ENCODE measurements at regions not wholly inside any gene's neighbourhood (a gene's known extent, or its start where the extent isn't known, plus 50 kb on each side); places are given as distances from the start of the nearest gene placed in this dataset.
"Not testable (repeated sequence)": the region's sequence is repeated elsewhere in the genome, so short reads cannot be mapped to it uniquely, and the experiment has no call there.

- Histone ChIP-seq H3K9me3 (peaks cover 0 to 6% (median 0%) of the 10 kb centered on the region in 3 donors), H3K27me3 (no peaks in the 10 kb centered on the region), H3K27ac (no peak overlapping the region), H3K36me3 (no peaks in the 10 kb centered on the region), H3K4me3 (no peak overlapping the region), H3K4me1 (no peaks in the 10 kb centered on the region)
- TF ChIP-seq POLR2A (IDR thresholded peaks at IDR 0.05) (no peak), CTCF (IDR thresholded peaks at IDR 0.05) (no peak)
- no peak for DNase-seq
- intact Hi-C loops (cut with DNase I) = no loop called here
Measured at GRCh38 chr17:53219821-53220220, 602.9 kb upstream of the KIF2B start.

- TF ChIP-seq POLR2A (IDR thresholded peaks at IDR 0.05) = no peak
- TF ChIP-seq CTCF (IDR thresholded peaks at IDR 0.05) = no peak
- WGBS, 2 donors = 58% methylated on average over 2 of the region's 2 CpGs
- intact Hi-C loops (cut with DNase I) = no loop called here
Measured at GRCh38 chr17:53218723-53219122, 604.0 kb upstream of the KIF2B start.

GRCh38 chr17:53217311-53217710, 605.4 kb upstream of the KIF2B start:
- H3K4me3 ChIP-seq = no peak overlapping the region
- no peaks in the 10 kb centered on the region for H3K36me3 ChIP-seq
- WGBS, 2 donors = 71 to 82% methylated on average over 3 of the region's 3 CpGs
- peaks cover 0 to 6% (median 0%) of the 10 kb centered on the region in 3 donors for H3K9me3 ChIP-seq
- TF ChIP-seq POLR2A (IDR thresholded peaks at IDR 0.05) (no peak), CTCF (IDR thresholded peaks at IDR 0.05) (no peak)
- H3K27ac ChIP-seq = no peak overlapping the region
- DNase-seq = no peak
- no peaks in the 10 kb centered on the region for H3K27me3 ChIP-seq
- no peaks in the 10 kb centered on the region for H3K4me1 ChIP-seq
- intact Hi-C loops (cut with DNase I) = no loop called here

More at GRCh38 chr17:53218723-53219122, 604.0 kb upstream of the KIF2B start:
- Histone ChIP-seq H3K27ac (no peak overlapping the region), H3K4me1 (no peaks in the 10 kb centered on the region), H3K36me3 (no peaks in the 10 kb centered on the region), H3K4me3 (no peak overlapping the region), H3K27me3 (no peaks in the 10 kb centered on the region), H3K9me3 (peaks cover 0 to 6% (median 0%) of the 10 kb centered on the region in 3 donors)
- no peak for DNase-seq

GRCh38 chr17:53208935-53209334, 613.8 kb upstream of the KIF2B start:
- H3K27ac ChIP-seq; DNase-seq; intact Hi-C loops (cut with DNase I); H3K27me3 ChIP-seq; H3K4me3 ChIP-seq; H3K36me3 ChIP-seq; H3K4me1 ChIP-seq; H3K9me3 ChIP-seq: not testable (repeated sequence)
- 43 to 70% methylated on average over 1 of the region's 1 CpG for WGBS, 2 donors

- Histone ChIP-seq H3K27me3 (no peaks in the 10 kb centered on the region), H3K9me3 (no peaks in the 10 kb centered on the region), H3K27ac (no peak overlapping the region), H3K4me3 (no peak overlapping the region), H3K4me1 (no peaks in the 10 kb centered on the region), H3K36me3 (no peaks in the 10 kb centered on the region)
- WGBS, 2 donors = 17 to 30% methylated on average over 1 of the region's 1 CpG
- no peak for TF ChIP-seq CTCF (IDR thresholded peaks at IDR 0.05)
- TF ChIP-seq POLR2A (IDR thresholded peaks at IDR 0.05) = no peak
- no peak for DNase-seq
- intact Hi-C loops (cut with DNase I) = no loop called here
Measured at GRCh38 chr17:53193044-53193443, 629.7 kb upstream of the KIF2B start.

- Histone ChIP-seq H3K9me3 (no peaks in the 10 kb centered on the region), H3K36me3 (no peaks in the 10 kb centered on the region), H3K27ac (no peak overlapping the region), H3K27me3 (no peaks in the 10 kb centered on the region), H3K4me3 (no peak overlapping the region), H3K4me1 (no peaks in the 10 kb centered on the region)
- TF ChIP-seq POLR2A (IDR thresholded peaks at IDR 0.05) = no peak
- peak in 1 of 6 experiments; percentile 5 for TF ChIP-seq CTCF (IDR thresholded peaks at IDR 0.05)
- intact Hi-C loops (cut with DNase I) = no loop called here
- no peak for DNase-seq
Measured at GRCh38 chr17:53191878-53192277, 630.8 kb upstream of the KIF2B start.

All from esophagus squamous epithelium (tissue), 5 donors.